Stimulated activated CD4-positive, alpha-beta T cell treated with anti-CD3 and anti-CD28 coated beads, Interleukin-15, amount 100 ng/mL, for 24 hours (primary cell): ENCODE measurements at regions not wholly inside any gene's neighbourhood (a gene's known extent, or its start where the extent isn't known, plus 50 kb on each side); places are given as distances from the start of the nearest gene placed in this dataset.
"Not testable (repeated sequence)": the region's sequence is repeated elsewhere in the genome, so short reads cannot be mapped to it uniquely, and the experiment has no call there.

Experiments
- DNase-seq: peaks from one replicate; pipeline ENCODE4 v3.0.0-alpha.2; 2020

DNA sequence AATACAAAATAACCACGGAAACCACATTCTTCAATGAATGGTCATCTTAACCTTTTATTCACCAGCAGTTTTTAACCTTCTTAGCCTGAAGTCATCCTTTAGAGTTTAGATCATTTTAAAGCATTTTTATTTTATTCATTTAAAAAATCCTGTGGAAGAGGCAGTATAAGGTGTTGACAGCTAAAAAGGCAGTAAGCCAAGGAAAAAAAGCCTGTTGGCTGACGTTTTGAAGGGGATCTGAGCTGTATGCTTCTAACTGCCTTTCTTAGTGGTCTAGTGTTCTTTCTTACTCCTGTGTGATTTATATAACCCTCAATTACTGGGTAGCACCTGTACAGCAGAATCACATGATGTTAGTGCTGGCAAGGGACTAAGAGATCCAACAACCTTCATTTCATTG, 438.3 kb upstream of the SEL1L start:
- DNase-seq, result no peak

DNA sequence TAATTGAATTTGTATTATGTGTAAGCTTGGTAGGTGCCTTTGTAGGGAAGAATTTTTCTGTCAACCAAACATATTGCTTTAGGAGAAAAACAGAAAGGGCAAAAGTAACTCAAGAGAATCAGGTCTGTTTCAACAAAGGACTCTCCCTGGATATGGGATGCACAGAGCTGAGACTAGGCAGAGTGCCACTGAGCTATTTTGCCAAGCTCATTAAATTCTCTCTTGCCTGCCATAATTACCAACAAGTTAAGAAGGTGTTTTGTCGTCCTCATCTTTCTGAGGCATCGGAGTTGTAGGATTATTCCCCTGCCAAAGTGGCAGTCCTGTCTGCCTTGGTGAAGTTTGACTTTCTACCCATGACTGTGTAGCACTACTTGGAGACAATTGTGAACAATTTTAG, 438.9 kb upstream of the SEL1L start:
- DNase-seq, result no peak

DNA sequence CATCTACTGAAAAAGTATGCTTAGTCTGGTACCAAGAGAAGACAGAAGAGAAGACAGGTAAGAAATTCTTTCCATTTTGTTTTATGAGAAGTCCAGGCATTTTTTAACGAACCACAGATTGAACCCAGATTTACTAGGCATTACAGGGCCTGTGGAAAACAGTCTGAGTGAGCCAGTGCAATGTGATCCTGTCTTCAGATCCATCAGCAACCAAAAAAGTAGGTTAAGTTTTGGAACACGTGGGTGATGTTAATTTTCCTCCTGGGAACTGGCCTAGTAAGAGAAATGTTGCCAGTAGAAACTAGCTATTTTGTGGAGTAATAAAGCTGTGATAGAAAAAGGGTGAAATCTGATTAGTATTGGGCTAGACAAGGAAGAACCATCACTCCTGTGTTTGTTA, 440.9 kb upstream of the SEL1L start:
- DNase-seq, result no peak

DNA sequence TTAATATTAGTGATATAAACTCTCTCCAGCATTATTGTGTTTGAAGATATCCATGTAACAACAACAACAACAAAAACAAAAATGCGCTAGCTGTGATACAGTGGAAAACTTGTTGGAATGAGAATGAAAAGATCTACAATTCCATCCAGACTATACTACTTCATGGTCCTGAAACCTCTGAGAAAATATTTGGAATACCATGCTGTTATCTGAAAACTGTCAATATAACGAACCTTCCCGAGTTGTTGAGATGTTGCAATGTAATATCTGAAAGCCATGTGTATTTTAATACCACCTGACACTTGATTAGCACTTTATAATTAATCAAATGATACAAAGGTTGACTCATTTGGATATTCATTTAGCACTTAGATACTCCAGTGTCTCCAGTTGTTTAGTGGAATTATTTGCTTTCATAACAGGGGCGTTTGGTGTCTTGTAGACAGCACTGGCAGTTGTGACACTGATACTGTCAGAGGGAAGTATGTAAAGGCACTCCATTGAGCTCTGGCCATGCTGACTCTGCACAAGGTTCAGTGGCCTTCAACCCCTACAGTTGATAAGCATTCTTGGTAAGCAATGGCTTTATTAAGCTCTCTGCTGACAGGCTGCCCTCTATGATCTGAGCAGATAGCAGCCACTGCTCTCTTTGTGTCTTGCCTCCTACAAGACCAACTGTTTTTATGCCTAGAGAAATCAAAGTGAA, 447.1 kb upstream of the SEL1L start:
- DNase-seq, result no peak

DNA sequence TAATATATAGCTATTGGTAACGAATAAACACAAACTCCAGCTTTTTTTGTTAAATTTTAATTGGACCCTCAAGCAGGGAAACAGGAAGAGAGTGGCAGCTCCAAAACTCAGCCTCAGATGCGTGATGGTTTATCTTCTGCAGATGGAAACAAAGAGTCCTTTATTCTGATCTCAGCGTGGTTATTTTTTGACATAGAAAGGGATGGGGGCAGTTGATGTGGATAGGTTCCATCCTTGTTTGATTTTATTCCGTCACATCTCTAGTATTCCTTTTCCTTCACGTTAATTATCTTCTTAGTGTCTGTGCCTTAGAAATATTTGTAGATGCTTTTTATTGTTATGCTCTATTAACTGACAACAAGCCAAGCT, 447.6 kb upstream of the SEL1L start:
- no peak for DNase-seq

DNA sequence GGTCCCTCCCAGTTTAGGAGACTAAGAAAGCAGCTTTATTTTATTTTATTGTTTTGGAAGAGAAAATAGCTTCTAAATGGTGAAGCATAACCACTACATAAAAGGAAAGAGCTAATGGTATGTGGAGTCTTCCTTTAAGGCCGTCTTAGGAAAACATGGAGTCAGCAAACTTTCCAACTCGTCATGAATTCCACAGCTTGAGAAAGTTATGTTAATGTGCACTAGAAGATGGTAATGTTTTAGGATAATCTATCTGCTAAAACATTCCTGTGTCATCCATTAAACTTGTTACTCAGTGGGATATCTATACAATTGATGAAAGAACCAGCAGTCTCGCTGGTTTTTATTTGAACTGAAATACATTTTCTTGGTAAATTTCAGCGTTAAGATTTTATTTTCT, 448.4 kb upstream of the SEL1L start:
- no peak for DNase-seq

DNA sequence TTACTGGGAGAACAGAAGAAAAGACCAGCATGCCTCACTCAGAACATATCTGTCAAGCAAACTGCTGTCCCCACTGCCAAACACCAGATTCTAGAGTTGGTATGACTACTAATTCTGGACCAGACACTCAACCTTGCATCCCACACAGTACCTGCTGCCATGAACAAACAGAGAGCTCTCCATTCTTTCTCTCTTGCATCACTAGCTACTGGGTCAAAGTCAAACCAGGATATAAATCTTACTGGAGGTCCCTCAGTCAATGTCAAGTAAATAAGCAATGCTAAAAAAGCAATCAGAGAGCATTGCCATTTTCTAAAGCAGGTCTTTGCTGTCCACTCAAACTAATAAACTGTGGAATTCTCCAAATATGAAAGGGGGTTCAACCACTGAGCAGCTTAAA, 452.4 kb upstream of the SEL1L start:
- DNase-seq, result no peak

DNA sequence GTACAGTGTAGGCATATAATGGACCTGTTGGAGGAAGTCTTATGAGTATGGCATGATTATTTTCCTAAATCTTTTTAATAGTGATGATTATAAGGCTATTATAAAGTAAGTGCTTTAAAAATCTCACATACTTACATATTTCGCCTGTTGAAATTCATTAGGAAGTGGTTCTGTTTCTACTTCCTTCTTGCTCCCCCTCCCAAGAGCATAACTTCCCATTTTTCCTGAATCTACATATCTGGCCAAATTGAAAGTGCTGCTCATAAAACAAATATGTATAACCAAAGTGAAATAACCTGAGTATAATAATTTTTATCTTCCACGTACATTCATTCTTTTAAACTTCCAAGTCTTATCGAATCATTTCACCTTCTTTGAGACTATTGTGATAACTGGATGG, 455.6 kb upstream of the SEL1L start:
- no peak for DNase-seq

DNA sequence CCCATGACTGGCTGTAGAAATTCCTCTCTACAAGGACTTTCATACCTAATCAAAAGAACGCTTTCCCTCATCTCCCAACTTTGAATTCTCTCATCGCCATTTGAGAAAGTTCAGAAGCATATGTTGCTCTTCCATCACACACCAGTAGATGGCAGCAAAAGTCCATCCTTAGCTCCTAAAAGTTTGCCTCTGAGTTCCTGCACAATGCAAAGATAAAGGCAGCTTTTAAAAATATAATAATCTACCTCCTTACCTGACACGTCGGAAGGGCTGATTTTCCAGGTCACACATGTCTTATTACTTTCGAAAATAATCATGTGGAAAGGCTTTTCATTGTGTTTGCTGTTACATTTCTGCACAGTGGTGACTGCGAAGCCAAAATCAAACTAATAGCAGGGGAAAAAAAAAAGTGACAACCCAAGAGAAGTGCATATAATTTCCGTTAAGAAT, 456.7 kb upstream of the SEL1L start:
- DNase-seq, result peak; percentile 44

DNA sequence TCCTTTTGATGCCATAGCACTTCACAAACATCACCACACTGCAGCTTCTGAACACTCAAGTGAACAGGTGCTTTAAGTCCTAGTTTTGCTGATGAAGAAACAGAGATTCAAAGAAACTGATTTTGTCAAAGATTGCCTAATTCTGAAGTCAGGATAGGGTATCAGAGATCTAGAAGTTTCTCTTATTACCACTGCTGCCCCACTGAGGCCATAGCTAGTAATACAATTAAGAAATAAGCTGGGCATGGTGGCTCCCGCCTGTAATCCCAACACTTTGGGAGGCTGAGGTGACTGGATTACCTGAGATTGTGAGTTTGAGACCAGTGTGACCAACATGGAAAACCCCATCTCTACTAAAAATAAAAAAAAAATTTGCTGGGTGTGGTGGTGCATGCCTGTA, 458.3 kb upstream of the SEL1L start:
- DNase-seq, result no peak

DNA sequence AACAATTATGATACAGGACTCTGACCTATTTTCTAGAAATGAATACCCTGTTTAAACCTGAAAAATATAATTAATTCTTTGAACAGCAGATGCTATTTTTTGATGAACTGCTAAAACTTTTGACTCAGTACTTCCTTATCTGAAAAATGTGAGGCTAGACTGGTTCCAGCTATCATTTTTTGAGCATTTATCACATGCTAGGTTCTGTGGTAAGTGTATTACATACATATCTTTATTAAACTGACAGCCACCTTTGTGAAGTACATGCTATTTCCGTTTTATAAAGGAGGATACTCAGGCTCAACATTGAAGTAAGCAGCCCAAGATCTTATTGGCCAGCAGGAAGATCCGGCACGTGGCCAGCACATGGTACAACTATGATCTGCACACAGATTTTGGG, 459.8 kb upstream of the SEL1L start:
- no peak for DNase-seq

DNA sequence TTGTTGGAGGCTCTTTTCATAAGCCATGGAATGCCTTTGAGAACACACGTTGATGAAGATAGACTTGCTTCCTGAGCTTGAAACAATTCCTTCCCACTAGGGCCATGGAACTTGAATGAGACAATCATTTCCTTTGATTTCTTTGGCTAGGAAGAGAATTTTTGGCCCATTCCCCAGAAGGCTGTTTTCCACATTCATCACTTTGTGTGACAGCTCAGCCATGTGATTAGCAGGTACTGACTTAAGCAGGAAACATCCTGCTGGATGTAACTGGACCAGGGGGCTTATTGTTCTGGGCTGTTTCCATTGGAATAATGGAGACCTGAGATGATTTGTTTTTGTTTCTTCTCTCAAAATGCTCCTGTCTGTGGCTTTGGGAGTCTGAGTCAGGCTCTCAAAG, 469.8 kb upstream of the SEL1L start:
- no peak for DNase-seq

DNA sequence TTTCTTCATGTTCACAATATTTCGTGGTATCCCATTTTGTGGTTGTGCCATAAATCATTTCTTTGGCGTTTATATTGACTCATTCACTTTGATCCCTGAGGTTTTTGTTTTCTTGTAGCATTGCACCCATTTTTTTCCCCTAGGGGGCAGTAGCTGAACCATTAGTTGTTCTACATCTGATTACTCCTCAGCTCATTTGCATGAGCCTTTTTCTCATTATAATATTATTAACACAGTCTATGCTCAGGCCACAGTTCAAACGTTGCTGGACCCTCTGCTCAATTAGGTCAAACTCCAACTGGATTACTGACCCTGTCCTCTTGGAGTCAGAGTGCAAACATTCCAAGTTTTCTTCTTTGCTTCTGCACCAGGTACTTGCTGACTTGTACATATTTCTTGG, 475.4 kb upstream of the SEL1L start:
- DNase-seq, result no peak

DNA sequence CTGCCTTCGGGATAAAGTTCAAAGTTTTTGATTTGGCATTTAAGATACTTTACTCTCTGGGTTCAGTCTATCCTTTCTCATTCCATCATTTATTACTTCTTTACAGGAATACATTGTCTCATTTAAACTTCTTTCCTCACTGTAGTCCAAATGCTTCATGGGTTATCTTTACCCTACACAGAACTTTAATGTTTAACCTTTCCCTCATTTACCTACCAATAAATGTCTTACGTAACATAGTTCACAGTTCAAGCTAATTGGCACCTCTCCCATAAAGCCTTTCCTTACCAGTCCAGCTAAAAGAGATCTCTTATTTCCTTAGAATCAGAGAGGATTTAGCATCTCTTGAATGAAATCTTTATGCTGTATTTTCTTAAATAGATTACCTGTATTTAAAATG, 476.3 kb upstream of the SEL1L start:
- no peak for DNase-seq

DNA sequence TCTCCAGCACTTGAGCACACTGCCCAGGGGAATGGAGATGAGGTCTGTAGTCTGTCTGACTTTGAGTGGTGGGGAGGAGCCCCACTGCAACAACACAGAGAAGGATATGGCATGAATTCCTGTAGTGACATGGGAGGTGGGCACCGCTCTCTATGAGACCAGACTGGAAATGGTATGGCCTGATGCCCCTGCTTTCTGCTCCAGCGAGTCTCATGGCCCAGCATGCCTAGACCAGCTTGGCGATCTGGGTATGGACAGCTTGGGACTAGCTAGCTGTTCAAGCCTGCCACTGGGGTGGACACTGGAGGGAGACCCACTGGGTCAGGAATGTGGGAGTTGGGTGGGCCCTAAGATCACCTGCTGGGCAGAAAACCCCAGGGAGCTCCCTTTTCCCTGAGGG, 477.8 kb upstream of the SEL1L start:
- no peak for DNase-seq

DNA sequence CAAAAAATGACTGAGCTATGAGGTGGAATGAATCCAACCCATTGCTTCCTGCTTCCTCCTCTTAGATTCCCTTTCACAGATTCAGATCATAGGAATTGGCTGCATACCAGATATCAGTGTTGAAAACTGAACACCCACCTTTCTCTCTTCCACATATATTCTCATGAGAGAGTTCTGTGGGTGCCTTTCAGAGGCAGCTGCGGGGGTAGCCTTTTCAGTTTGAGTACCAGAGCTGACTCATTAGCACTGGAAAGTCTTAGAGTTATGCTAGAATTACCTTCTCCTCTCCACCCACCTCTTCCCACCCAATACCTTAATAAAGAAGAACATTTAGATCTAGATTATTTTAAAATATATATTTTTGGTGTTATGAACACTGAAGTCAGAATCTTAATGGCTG, 495.4 kb upstream of the SEL1L start:
- no peak for DNase-seq

DNA sequence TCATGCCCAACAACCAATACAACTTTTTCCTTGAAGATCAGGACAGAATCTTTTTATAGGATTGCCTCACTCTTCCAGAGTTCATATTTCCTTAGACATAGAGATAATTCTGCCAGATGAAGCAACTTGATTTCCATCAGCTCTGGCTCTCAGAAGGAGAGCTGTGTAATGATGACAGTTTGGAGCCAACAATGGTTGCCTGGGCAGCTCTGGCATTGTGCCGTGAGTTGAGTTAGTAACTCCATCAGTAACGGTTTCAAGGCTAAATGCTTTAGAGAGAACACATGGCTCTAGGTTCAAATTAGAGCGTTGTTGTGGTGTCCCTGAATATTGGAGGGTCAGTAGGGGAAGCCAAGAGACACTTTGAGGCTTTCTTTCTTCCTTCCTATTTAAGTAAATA, 501.7 kb upstream of the SEL1L start:
- DNase-seq, result no peak

DNA sequence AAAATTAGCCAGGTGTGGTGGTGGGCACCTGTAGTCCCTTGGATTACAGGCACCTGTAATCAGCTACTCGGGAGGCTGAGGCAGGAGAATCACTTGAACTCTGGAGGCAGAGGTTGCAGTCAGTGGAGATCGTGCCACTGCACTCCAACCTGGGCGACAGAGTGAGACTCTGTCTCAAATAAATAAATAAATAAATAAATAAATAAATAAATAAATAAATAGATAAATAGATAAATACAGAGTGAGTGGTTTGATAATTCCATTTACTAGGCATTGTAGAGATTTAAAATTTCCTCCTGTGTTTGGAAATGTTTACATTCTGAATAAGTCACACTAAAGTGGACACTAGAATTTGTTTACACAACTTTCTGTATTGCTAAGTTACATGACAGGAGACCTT, 504.4 kb upstream of the SEL1L start:
- not testable (repeated sequence) for DNase-seq

DNA sequence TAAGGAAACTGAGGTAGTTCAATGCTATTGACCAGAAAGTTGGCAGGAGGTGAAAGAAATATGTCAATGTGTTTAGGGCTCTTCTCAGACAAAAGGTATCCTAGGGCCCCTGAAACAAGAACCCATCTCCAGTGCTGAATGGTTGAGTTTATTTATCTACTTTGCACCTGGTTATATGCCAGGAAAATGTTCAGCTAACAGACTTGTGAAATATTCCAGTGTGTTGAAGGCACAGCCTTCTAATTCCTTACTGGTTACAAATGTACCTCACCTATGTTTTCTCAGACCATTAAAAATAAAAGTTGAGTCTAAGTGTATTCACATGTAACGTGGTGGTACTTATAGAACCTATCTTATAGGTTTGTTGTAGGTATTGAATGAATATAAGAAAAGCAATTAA, 511.7 kb upstream of the SEL1L start:
- DNase-seq, result no peak

DNA sequence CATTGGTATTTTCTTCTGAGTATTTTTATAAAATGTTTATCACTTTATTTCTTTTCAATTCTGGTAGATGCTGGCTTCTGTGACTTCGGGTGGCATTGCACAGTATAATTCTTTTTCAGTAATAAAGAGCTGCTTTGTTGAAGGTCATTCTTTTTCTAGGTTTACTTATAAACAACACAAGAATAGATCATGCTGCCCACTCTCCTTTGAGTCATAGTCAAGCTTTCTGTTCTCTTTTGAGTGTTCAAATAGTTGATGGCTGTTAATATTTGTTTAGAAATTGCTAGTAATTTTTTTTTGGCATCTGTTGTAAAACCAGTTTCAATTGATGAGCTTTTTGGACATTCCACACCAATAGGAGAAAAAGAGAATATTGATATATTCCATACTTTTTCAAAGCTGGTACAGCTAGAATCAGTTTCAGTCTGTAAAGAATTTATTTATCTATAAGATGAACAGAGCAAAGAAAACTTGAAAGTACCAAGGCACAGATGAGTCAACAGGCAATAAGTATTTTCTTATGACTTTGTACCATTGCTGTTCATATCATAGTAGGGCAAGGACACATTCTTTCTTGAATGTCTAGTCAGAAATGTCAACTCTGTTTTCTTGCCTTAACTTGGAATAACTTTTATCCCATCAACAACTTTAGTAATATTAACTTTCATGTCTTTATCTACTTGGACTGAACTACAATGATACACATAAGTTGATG, 513.0 kb upstream of the SEL1L start:
- no peak for DNase-seq

DNA sequence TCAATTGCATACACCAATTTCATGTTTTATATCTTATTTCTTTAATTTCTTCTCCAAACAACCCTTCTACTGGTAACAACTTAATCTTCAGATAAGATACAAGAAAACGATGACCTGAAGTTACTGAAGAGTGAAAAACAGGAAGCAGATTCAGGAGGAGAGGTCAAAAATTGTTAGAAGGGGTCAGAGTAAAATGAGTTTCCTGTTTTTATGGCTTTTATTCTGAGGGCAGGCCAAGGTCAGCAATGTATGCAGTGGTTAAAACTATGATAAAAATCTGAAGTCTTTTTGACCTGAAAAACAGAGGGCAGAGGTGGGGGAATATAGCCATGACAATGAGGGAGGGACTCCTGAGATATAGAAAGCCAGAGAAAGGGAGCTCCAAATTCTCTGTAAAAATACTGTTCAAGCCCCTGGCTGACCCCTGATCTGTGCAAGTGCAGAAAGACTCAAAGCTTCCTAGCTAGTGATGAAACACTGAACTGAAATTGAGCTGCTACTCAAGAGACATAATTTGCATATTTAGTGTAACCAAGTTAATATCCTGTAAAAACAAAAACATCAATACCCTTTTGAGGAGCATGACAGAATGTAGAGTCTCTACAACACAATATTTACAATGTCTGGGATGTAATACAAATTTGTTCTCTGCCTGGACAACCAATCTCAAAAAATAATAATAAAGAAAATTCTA, 514.3 kb upstream of the SEL1L start:
- no peak for DNase-seq

DNA sequence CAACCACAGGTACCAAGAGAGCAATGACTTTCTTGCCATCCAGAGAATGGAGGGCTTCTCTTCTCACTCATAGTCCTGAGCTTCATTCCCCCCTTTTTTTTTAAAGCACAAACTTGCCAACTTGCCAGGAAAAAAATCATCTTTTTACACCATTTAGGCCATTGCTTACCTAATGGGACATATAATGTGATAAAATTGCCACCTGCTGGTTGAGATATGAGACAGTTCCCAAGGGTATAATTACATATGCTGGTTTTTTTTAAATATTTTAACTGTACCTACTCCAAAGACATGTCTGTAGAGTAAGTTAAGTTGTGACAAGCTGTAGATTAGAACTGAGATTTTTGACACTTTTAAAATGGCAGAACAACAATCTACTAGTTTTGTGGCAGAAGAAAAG, 519.1 kb upstream of the SEL1L start:
- no peak for DNase-seq

DNA sequence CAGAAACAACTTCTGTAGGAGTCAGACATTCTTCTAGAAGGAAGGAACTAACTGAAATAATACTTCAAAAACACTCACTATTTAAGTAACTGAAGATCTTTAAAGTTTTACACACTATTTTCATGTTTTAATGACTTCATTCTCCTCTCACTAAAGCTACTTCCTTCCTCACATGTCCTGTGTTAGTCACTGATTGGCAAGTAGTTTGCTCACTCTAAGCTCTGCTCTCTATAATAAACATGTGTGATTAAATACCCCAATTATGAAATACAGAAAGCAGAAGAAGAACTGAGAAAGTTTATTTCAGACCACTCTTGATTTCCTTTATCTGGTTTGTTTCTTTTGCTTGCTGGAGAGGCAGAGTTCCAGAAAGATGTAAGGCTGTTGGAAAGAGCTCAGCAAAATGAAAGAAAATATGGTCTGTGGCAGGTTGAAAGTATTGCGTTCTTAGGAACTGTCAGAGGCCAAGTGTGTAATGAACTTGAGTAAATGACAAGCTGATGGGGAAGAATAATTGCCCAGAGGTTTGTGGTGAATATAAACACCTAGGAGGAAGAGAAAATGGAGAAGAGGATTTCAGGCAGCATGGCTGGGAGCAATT, 522.0 kb upstream of the SEL1L start:
- no peak for DNase-seq

DNA sequence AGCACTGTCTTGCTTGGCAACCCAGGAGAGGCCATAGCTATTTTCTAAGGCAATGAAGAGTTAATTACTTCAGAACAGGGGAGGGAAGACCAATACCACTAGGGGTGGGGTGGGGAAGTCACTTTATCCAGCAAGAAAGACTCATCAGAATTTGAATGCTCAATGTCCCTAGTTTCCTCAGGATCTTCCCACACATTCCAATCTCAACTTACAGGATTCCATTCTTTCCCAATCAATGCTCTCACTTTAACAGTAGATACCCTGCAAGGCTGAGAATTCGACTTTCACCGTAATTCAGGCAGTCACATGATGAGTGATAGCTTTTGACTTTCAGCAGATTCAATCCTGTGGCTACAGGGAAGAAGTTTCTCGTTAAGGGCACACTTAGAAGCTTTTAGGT, 526.6 kb upstream of the SEL1L start:
- DNase-seq, result no peak
